Urinary bladder (tissue), 3 donors: ENCODE measurements at regions not wholly inside any gene's neighbourhood (a gene's known extent, or its start where the extent isn't known, plus 50 kb on each side); places are given as distances from the start of the nearest gene placed in this dataset.

Experiments
- DNase-seq: peaks from one replicate; pipeline ENCODE4 v3.0.0-alpha.2; 2015; ENCODE audit errors: extremely low spot score
- H3K27ac ChIP-seq: one replicate; pipeline ENCODE4 v1.5.1; 2013; ENCODE audit warnings: low read depth, mild to moderate bottlenecking, moderate library complexity
- H3K36me3 ChIP-seq: one replicate; pipeline ENCODE4 v1.6.1; 2013; ENCODE audit warnings: mild to moderate bottlenecking, moderate library complexity; ENCODE audit not compliant: insufficient read depth
- H3K4me1 ChIP-seq: one replicate; pipeline ENCODE4 v1.6.1; 2013; ENCODE audit warnings: mild to moderate bottlenecking, moderate library complexity; ENCODE audit not compliant: insufficient read depth
- H3K4me3 ChIP-seq: one replicate; pipeline ENCODE4 v1.5.1; 2013; ENCODE audit warnings: low read depth, low read length
- WGBS: extraction: QIAGEN DNeasy Blood & Tissue Kit; methylation state at CpG from one replicate; pipeline ENCODE4 v1.1.7; 2013; 5-methylcytosine and 5-hydroxymethylcytosine counted together
- donor health status: healthy with polysubstance abuse.
- donor health status: healthy.

- 68% methylated on average over 4 of the region's 4 CpGs for WGBS
- no peak overlapping the region for H3K27ac ChIP-seq
- H3K4me1 ChIP-seq: no peaks in the 10 kb centered on the region
- no peaks in the 10 kb centered on the region for H3K36me3 ChIP-seq
- H3K4me3 ChIP-seq: no peak overlapping the region
- no peak for DNase-seq
Measured at GRCh38 chr22:34129691-34130486, 209.6 kb upstream of the LARGE1 start.

GRCh38 chr22:34135749-34136148 lies 215.5 kb upstream of the LARGE1 start:
- Histone ChIP-seq H3K4me3 (no peak overlapping the region), H3K4me1 (no peaks in the 10 kb centered on the region), H3K36me3 (no peaks in the 10 kb centered on the region), H3K27ac (no peak overlapping the region)
- DNase-seq: no peak
- WGBS: 87% methylated on average over 7 of the region's 7 CpGs

GRCh38 chr22:34150023-34150422 lies 229.7 kb upstream of the LARGE1 start:
- Histone ChIP-seq H3K4me1 (no peaks in the 10 kb centered on the region), H3K4me3 (no peak overlapping the region), H3K27ac (no peak overlapping the region), H3K36me3 (no peaks in the 10 kb centered on the region)
- no peak for DNase-seq

GRCh38 chr22:34159491-34159890 lies 239.2 kb upstream of the LARGE1 start:
- DNase-seq: no peak
- Histone ChIP-seq H3K4me1 (no peaks in the 10 kb centered on the region), H3K4me3 (no peak overlapping the region), H3K36me3 (no peaks in the 10 kb centered on the region), H3K27ac (no peak overlapping the region)
- WGBS: 87% methylated on average over 8 of the region's 8 CpGs

GRCh38 chr22:34160141-34160783 lies 240.0 kb upstream of the LARGE1 start:
- H3K4me3 ChIP-seq: no peak overlapping the region
- H3K27ac ChIP-seq: no peak overlapping the region
- WGBS: 14% methylated on average over 4 of the region's 4 CpGs
- H3K36me3 ChIP-seq: no peaks in the 10 kb centered on the region
- no peaks in the 10 kb centered on the region for H3K4me1 ChIP-seq
- DNase-seq: no peak

- 28% methylated on average over 9 of the region's 9 CpGs for WGBS
- Histone ChIP-seq H3K27ac (no peak overlapping the region), H3K4me3 (no peak overlapping the region), H3K4me1 (no peaks in the 10 kb centered on the region), H3K36me3 (no peaks in the 10 kb centered on the region)
- DNase-seq: no peak
Measured at GRCh38 chr22:34161431-34162123, 241.3 kb upstream of the LARGE1 start.

- no peak overlapping the region for H3K27ac ChIP-seq
- H3K36me3 ChIP-seq: no peaks in the 10 kb centered on the region
- 41% methylated on average over 3 of the region's 3 CpGs for WGBS
- no peaks in the 10 kb centered on the region for H3K4me1 ChIP-seq
- no peak overlapping the region for H3K4me3 ChIP-seq
- no peak for DNase-seq
Measured at GRCh38 chr22:34198976-34199375, 278.7 kb upstream of the LARGE1 start.

- Histone ChIP-seq H3K27ac (no peak overlapping the region), H3K36me3 (no peaks in the 10 kb centered on the region), H3K4me1 (no peaks in the 10 kb centered on the region), H3K4me3 (no peak overlapping the region)
- no peak for DNase-seq
- WGBS: 84% methylated on average over 7 of the region's 7 CpGs
Measured at GRCh38 chr22:34210301-34210700, 290.0 kb upstream of the LARGE1 start.

GRCh38 chr22:34214372-34214771 lies 294.1 kb upstream of the LARGE1 start:
- no peaks in the 10 kb centered on the region for H3K4me1 ChIP-seq
- no peak overlapping the region for H3K27ac ChIP-seq
- no peaks in the 10 kb centered on the region for H3K36me3 ChIP-seq
- no peak for DNase-seq
- H3K4me3 ChIP-seq: no peak overlapping the region

GRCh38 chr22:34225278-34225677 lies 305.0 kb upstream of the LARGE1 start:
- no peak for DNase-seq
- no peaks in the 10 kb centered on the region for H3K36me3 ChIP-seq
- H3K27ac ChIP-seq: no peak overlapping the region
- H3K4me1 ChIP-seq: no peaks in the 10 kb centered on the region
- 36% methylated on average over 1 of the region's 1 CpG for WGBS
- H3K4me3 ChIP-seq: no peak overlapping the region

GRCh38 chr22:34236527-34236926 lies 316.3 kb upstream of the LARGE1 start:
- DNase-seq: no peak
- no peaks in the 10 kb centered on the region for H3K36me3 ChIP-seq
- H3K4me3 ChIP-seq: no peak overlapping the region
- no peaks in the 10 kb centered on the region for H3K4me1 ChIP-seq
- H3K27ac ChIP-seq: no peak overlapping the region
- 75% methylated on average over 3 of the region's 3 CpGs for WGBS

GRCh38 chr22:34239421-34239820 lies 319.1 kb upstream of the LARGE1 start:
- H3K27ac ChIP-seq: no peak overlapping the region
- 73% methylated on average over 3 of the region's 3 CpGs for WGBS

GRCh38 chr22:34243023-34243422 lies 322.7 kb upstream of the LARGE1 start:
- Histone ChIP-seq H3K4me3 (no peak overlapping the region), H3K36me3 (no peaks in the 10 kb centered on the region), H3K27ac (no peak overlapping the region), H3K4me1 (no peaks in the 10 kb centered on the region)
- 74% methylated on average over 2 of the region's 2 CpGs for WGBS
- no peak for DNase-seq

More at GRCh38 chr22:34239421-34239820, 319.1 kb upstream of the LARGE1 start:
- H3K36me3 ChIP-seq: no peaks in the 10 kb centered on the region
- no peak overlapping the region for H3K4me3 ChIP-seq
- H3K4me1 ChIP-seq: no peaks in the 10 kb centered on the region
- DNase-seq: no peak

- no peak for DNase-seq
- WGBS: 82% methylated on average over 1 of the region's 1 CpG
- Histone ChIP-seq H3K36me3 (no peaks in the 10 kb centered on the region), H3K4me1 (no peaks in the 10 kb centered on the region), H3K27ac (no peak overlapping the region), H3K4me3 (no peak overlapping the region)
Measured at GRCh38 chr22:34255042-34255441, 334.8 kb upstream of the LARGE1 start.
